COLO668 (cell line): ENCODE measurements at regions not wholly inside any gene's neighbourhood (a gene's known extent, or its start where the extent isn't known, plus 50 kb on each side); places are given as distances from the start of the nearest gene placed in this dataset.

Experiments
- DNase-seq: peaks from one replicate; lab custom pipeline; 2025; ENCODE audit not compliant: unreplicated experiment; lab: John Stamatoyannopoulos, UW

DNA sequence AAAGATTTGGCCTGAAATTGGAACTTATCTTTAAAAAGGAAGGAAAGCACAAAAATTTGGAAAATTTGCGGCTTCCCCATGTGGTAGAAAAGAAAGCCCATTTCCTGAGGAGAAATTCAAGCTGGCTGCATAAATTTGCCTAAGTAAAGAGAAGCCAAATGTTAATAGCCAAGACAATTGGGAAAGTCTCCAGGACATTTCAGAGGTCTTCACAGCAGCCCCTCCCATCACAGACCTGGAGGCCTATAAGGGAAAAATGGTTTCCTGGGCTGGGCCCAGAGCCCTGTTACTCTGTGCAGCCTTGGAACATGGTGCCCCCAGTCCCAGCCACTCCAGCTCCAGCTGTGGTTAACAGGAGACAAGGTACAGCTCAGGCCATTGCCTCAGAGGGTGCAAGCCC lies 736.5 kb downstream of the HACE1 start:
- DNase-seq = no peak

DNA sequence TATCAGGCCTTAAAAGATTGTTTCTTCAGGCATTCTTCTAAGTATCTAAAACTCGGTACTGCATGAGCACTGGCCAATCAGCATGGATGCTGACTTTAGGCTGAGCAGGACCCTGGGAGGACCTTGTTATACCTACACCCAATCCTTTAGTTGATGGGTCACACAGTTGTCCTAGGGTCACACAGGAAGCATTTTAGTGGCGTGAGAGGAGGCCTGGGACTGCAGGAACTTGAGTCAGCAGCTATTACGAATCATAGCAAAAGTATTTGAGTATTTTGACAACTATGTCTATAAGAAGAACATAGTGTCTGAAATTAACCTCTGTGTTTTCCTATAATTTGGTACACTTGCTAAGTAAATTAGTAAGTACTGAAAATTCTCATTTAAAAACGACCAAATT lies 741.4 kb downstream of the HACE1 start:
- no peak for DNase-seq

- DNase-seq = no peak
Observed at GRCh38 chr6:104109806-104110205, 749.9 kb downstream of the HACE1 start.

- no peak for DNase-seq
Observed at GRCh38 chr6:104108634-104109033, 751.1 kb downstream of the HACE1 start.

- no peak for DNase-seq
Observed at GRCh38 chr6:104095661-104096416, 763.9 kb downstream of the HACE1 start.

DNA sequence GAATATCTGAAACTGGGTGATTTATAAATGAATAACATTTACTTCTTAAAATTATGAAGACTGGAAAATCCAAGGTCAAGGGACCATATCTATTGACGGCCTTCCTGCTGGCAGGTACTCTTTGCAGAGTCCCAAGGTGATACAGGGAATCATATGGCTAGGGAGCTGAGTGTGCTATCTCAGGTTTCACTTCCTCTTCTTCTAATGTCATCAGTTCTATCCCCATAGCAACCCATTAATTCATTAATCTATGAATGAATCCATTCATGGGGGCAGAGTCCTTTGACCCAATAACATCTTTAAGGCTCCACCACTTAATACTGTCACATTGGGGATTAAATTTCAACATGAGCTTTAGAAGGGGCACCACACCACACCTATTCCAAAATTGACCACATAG lies 772.0 kb downstream of the HACE1 start:
- no peak for DNase-seq

GRCh38 chr6:104068281-104068680 lies 791.4 kb downstream of the HACE1 start:
- DNase-seq = no peak

- no peak for DNase-seq
Observed at GRCh38 chr6:104064876-104065275, 794.8 kb downstream of the HACE1 start.

DNA sequence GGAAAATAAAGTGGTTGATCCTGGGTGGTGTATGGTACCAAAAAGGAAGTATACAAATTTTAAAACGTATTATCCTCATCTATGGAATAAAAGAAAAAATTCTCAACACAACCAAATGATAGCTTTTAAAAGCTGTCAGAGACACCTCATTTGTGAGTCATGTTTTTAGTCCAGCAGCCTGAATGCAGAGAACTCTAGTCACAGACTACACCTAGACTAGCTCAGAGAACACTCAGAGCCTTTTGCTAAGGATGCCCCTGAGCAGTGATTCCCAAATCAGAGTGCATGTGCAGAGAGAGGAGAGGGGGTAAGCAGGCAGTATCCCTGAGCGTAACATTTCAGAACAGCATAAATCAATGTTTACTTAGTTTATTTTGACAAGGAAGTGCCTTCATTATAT lies 809.3 kb downstream of the HACE1 start:
- DNase-seq = no peak

GRCh38 chr6:104046426-104046825 lies 813.3 kb downstream of the HACE1 start:
- no peak for DNase-seq

- no peak for DNase-seq
Observed at GRCh38 chr6:104031346-104031745, 828.4 kb downstream of the HACE1 start.

- DNase-seq = no peak
Observed at GRCh38 chr6:104022126-104022525, 837.6 kb downstream of the HACE1 start.

GRCh38 chr6:104019075-104019753 lies 840.5 kb downstream of the HACE1 start:
- DNase-seq = no peak

DNA sequence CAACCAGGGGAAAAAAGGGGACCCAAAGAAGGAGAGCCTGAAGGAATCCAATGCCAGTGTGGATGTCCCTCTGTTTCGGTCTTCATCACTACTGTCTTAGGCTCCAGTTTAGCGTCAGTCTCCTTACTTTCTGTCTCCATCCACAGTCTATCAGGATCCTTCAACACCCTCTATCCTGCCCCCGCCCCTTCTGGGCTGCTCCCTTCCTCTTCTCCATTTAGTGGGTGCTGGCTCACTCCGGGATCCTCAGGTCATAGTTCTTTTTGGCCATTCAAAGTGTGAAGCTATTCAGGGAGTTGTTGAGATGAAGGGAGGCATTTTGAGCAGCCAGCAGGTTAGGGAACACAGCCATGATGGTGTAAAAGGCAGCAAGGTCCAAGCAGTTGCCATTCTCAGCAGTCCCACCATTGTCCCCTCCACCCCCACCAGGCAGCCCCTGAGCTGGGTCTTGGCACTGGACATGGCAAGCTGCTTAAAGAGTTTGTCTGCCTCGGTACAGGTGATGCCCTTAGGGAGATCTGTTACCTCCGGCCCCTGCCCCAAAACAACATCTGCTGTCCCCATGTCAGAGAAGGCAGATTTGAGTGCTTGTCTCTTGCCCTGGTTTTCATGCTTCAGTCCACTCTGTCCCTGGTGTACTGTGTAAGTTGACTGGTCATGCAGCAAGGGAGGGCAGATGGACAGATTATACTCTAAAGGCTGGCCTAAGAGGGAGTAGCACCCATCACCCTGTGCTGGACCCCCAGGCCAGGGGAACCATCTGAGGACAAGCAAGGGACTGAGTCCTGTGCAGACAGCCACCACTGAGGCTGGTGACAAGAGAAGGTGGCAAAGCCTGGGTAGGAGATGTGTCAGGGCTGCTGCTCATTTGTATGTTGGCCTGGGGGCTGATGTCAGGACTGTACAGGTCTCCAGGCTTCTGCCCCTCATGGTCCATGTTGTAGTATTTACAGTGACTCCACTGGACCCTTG lies 842.0 kb downstream of the HACE1 start:
- DNase-seq = no peak

GRCh38 chr6:104014163-104014959 lies 845.4 kb downstream of the HACE1 start:
- no peak for DNase-seq

DNA sequence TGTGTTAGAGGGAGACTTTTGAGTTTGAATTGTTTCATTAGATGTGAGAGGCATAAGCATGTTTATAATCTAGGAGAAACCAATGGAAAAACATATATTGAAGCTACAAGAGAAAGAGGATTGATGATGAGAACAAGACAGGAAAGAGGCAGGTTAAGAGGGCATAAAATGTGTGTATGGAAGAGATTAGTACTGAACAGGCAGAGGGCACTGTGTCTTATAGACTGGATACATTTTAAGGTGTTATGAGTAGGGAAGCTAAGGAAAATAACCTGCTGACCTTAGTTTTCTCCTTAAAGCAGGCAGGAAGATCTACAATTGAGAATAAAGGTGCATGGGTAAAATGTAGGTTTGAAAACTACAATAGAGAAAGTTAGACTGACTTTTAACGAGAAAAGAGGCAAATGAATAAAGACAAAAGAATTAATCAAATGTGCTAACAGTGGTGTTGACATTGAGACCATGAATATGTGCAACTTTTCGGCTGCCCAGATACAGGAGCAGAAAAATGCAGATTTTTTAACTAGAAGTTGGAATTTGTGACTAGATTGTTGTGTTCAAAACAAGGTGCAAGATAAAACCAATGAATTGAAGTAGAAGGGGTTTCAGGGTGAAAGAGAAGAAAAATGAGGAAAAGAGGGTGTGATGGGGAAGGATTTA lies 846.3 kb downstream of the HACE1 start:
- no peak for DNase-seq

- no peak for DNase-seq
Observed at GRCh38 chr6:104010897-104011296, 848.8 kb downstream of the HACE1 start.

DNA sequence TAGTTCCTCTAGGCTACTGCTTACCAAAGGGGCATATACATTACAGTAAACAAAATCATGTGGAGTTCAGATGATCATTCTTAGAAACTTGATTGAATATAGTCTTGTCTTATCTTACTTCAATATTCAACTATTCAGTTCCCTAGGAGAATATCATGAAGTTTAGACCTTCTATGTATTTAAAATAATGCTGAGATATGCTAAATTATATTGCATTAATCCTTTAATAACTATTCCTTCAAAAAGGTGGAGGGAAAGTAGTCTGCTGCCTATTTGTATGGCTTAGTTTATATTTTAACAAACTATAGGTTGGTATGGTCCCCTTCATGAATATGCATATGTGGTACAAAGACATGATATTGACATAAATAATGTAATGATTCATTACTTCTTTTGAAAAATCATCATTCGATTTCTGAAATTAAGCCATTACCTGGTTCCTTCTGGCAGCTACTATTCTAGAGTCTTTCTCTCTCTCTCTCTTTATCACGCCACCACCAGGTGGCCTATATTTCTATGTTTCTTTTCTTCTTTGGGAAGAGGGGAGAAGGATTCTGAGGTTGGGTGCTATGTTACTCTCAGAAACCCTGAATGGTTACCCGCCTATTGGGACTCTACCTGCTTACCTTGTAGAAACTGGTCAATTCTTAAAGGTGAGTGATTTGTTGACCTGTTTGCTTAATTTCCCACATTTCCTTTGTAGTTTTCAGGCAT lies 855.8 kb downstream of the HACE1 start:
- DNase-seq = no peak

DNA sequence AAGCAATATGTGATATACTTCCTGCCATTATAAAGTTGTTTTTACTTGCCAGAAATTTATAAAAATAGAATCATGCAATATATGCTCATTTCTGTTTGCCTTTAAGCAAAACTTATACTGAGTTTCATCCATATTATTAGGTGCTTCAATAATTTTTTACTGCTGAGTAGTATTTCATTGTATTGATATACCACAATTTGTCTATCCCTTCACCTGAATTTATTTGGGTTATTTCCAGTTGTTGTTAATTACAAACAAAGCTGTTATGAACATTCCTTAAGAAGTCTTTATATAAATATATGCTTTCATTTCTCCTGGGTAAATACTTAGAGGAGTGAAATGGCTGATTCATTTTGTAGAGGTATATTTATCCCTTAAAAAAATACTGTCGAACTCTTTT lies 864.1 kb downstream of the HACE1 start:
- no peak for DNase-seq

- DNase-seq = no peak
Observed at GRCh38 chr6:103983860-103984259, 875.9 kb downstream of the HACE1 start.
